Heart left ventricle (tissue), 13 donors: ENCODE measurements at regions not wholly inside any gene's neighbourhood (a gene's known extent, or its start where the extent isn't known, plus 50 kb on each side); places are given as distances from the start of the nearest gene placed in this dataset.

Experiments used
- POLR2A ChIP-seq, 2 donors: fragments of 450-650 bp; IDR thresholded peaks; one replicate each; pipeline ENCODE4 v1.6.1; 2017; ENCODE audit warnings: antibody characterized with exemption in 2 of 2, mild to moderate bottlenecking in 2 of 2, moderate library complexity in 2 of 2
- TF ChIP-seq, protein P1 (sequence below), 12 donors: fragments of 200-600 bp; sonication (generic) in 4 of 12; IDR thresholded peaks; one replicate each; pipeline versions ENCODE4 v1.5.0 to v1.8.0; 2018 to 2022; ENCODE audit warnings: antibody characterized with exemption in 12 of 12, mild to moderate bottlenecking in 5 of 12
- donor health status: ischemic (EF 13 %, LVEDD 7.1; RV severe dilation, severe dysfunction).
- donor health status: DM: no; HTN: yes; CAD: no.
- donor health status: DM: no; HTN: no; CAD: no.
- donor health status: ischemic (EF 25% LVEDD 6.9; RV normal size, moderate dysfunction).
- donor health status: ischemic (EF 25% LVEDD 5.7; RV mildly dilated, moderate dysfunction).
- donor health status: ischemic (EF 35%, LVEDD 5.7; RV mildly dilated, moderate dysfunction).
- donor health status: nonischemic (EF 11% LVEDD 7.7; RV severe dilation, severe dysfunction).
- donor health status: DM: yes; HTN: yes; CAD: no.
- donor health status: PGD.
- donor health status: ischemic (EF 29% LVEDD 5.4; RV normal size, mild dysfunction).
- donor health status: nonischemic (EF 23%, LVEDD 6.1; RV moderate dilation, normal function).

- TF ChIP-seq, protein P1, sequence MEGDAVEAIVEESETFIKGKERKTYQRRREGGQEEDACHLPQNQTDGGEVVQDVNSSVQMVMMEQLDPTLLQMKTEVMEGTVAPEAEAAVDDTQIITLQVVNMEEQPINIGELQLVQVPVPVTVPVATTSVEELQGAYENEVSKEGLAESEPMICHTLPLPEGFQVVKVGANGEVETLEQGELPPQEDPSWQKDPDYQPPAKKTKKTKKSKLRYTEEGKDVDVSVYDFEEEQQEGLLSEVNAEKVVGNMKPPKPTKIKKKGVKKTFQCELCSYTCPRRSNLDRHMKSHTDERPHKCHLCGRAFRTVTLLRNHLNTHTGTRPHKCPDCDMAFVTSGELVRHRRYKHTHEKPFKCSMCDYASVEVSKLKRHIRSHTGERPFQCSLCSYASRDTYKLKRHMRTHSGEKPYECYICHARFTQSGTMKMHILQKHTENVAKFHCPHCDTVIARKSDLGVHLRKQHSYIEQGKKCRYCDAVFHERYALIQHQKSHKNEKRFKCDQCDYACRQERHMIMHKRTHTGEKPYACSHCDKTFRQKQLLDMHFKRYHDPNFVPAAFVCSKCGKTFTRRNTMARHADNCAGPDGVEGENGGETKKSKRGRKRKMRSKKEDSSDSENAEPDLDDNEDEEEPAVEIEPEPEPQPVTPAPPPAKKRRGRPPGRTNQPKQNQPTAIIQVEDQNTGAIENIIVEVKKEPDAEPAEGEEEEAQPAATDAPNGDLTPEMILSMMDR (IDR thresholded peaks at IDR 0.05) = no peak
- no peak for TF ChIP-seq POLR2A (IDR thresholded peaks at IDR 0.05)
These were observed 406.7 kb downstream of the RWDD3 start for GRCh38 chr1:95640746-95641145.
